GM23248 (cell line): ENCODE measurements at regions not wholly inside any gene's neighbourhood (a gene's known extent, or its start where the extent isn't known, plus 50 kb on each side); places are given as distances from the start of the nearest gene placed in this dataset.

Experiments used
- DNase-seq: peaks from one replicate; pipeline ENCODE4 v3.0.0-alpha.2; 2015
- H2AFZ ChIP-seq: fragments of 200-600 bp; sonication (generic); 2 replicates; pipeline ENCODE4 v1.6.1; 2016; ENCODE audit warnings: antibody characterized with exemption
- H3F3A ChIP-seq: fragments of 200-600 bp; sonication (generic); 2 replicates; pipeline ENCODE4 v1.6.1; 2016; ENCODE audit warnings: mild to moderate bottlenecking, antibody characterized with exemption, mixed run types; ENCODE audit not compliant: insufficient read depth
- H3K27ac ChIP-seq: fragments of 200-600 bp; sonication (generic); 2 replicates; pipeline ENCODE4 v1.5.1; 2016; ENCODE audit warnings: mild to moderate bottlenecking
- H3K27me3 ChIP-seq: fragments of 200-600 bp; sonication (generic); replicated peaks from 2 replicates; pipeline ENCODE4 v1.6.1; 2016; ENCODE audit warnings: mild to moderate bottlenecking; ENCODE audit not compliant: insufficient read depth
- H3K36me3 ChIP-seq: fragments of 200-600 bp; sonication (generic); 2 replicates; pipeline ENCODE4 v1.6.1; 2016; ENCODE audit warnings: low read depth, mild to moderate bottlenecking
- H3K4me1 ChIP-seq: fragments of 200-600 bp; sonication (generic); 2 replicates; pipeline ENCODE4 v1.6.1; 2016; ENCODE audit warnings: mild to moderate bottlenecking; ENCODE audit not compliant: insufficient read depth
- H3K4me2 ChIP-seq: fragments of 200-600 bp; sonication (generic); one replicate; pipeline ENCODE4 v1.6.1; 2016; ENCODE audit warnings: mild to moderate bottlenecking; ENCODE audit not compliant: unreplicated experiment
- H3K4me3 ChIP-seq: fragments of 200-600 bp; sonication (generic); 2 replicates; pipeline ENCODE4 v1.5.1; 2016; ENCODE audit warnings: mild to moderate bottlenecking
- H3K79me2 ChIP-seq: fragments of 200-600 bp; sonication (generic); 2 replicates; pipeline ENCODE4 v1.6.1; 2016; ENCODE audit warnings: mild to moderate bottlenecking; ENCODE audit not compliant: insufficient read depth
- H3K9ac ChIP-seq: fragments of 200-600 bp; sonication (generic); 2 replicates; pipeline ENCODE4 v1.6.1; 2016; ENCODE audit warnings: mild to moderate bottlenecking
- H3K9me2 ChIP-seq: fragments of 200-600 bp; sonication (generic); 2 replicates; pipeline ENCODE4 v1.6.1; 2016; ENCODE audit warnings: mixed run types, mild to moderate bottlenecking, moderate library complexity; ENCODE audit not compliant: insufficient read depth
- H3K9me3 ChIP-seq: fragments of 200-600 bp; sonication (generic); one replicate; pipeline ENCODE4 v1.6.1; 2017; ENCODE audit warnings: low read depth
- H4K20me1 ChIP-seq: fragments of 200-600 bp; sonication (generic); 2 replicates; pipeline ENCODE4 v1.6.0; 2016; ENCODE audit not compliant: insufficient read depth
- EZH2 ChIP-seq: fragments of 200-600 bp; sonication (generic); IDR thresholded peaks from 2 replicates; pipeline ENCODE4 v1.6.1; 2018; ENCODE audit warnings: antibody characterized with exemption, mild to moderate bottlenecking; ENCODE audit not compliant: insufficient read depth, poor library complexity, severe bottlenecking
- EZH2phosphoT487 ChIP-seq: fragments of 200-600 bp; sonication (generic); IDR thresholded peaks from 2 replicates; pipeline ENCODE4 v1.6.1; 2018; ENCODE audit warnings: antibody characterized with exemption, moderate library complexity, mild to moderate bottlenecking, low read depth; ENCODE audit not compliant: insufficient read depth
- WGBS, 2 experiments: methylation state at CpG; one replicate each; pipeline ENCODE4 v1.1.6; 2015 to 2017; ENCODE audit warnings: low lambda C conversion rate in 2 of 2, low coverage in 1 of 2; ENCODE audit errors: missing lambda C conversion rate in 2 of 2; 5-methylcytosine and 5-hydroxymethylcytosine counted together
- in situ Hi-C: fragments of 300-500 bp; cut with MboI; formaldehyde crosslinking; loops from 2 replicates; pipeline ENCODE4 v1.15.0; 2020

- no peaks in the 10 kb centered on the region for H3F3A ChIP-seq
- in situ Hi-C loops, result no loop called here
- no peaks in the 10 kb centered on the region for H3K9me3 ChIP-seq
- no peaks in the 10 kb centered on the region for H4K20me1 ChIP-seq
- no peaks in the 10 kb centered on the region for H3K9me2 ChIP-seq
- DNase-seq, result no peak
- H3K27me3 ChIP-seq, result no peaks in the 10 kb centered on the region; the same call in 1 of the 2 replicates
- WGBS, 2 experiments, result 43 to 55% methylated on average over 4 to 5 of the region's 5 CpGs
- H3K9ac ChIP-seq, result no peak overlapping the region
- no peak overlapping the region for H3K4me3 ChIP-seq
- no peak overlapping the region for H3K27ac ChIP-seq
- H3K4me2 ChIP-seq, result no peak overlapping the region
- H3K4me1 ChIP-seq, result no peaks in the 10 kb centered on the region
- no peaks in the 10 kb centered on the region for H3K79me2 ChIP-seq
- no peak overlapping the region for H2AFZ ChIP-seq
- H3K36me3 ChIP-seq, result no peaks in the 10 kb centered on the region
- TF ChIP-seq EZH2, result no peak
- TF ChIP-seq EZH2phosphoT487, result no peak
Measured at GRCh38 chr6:138036111-138036510, 71.1 kb downstream of the PERP start.

GRCh38 chr6:138037009-138037504, 70.2 kb downstream of the PERP start:
- TF ChIP-seq EZH2phosphoT487 (no peak), EZH2 (no peak)
- WGBS, 2 experiments, result 70 to 72% methylated on average over 4 of the region's 4 CpGs

GRCh38 chr6:138038142-138038870, 68.9 kb downstream of the PERP start:
- TF ChIP-seq EZH2, result no peak
- TF ChIP-seq EZH2phosphoT487, result no peak
- H3F3A ChIP-seq, result no peaks in the 10 kb centered on the region
- no peaks in the 10 kb centered on the region for H4K20me1 ChIP-seq
- no peak overlapping the region for H3K9ac ChIP-seq
- H3K4me1 ChIP-seq, result no peaks in the 10 kb centered on the region
- no peak overlapping the region for H3K4me3 ChIP-seq
- in situ Hi-C loops, result no loop called here
- H3K9me3 ChIP-seq, result no peaks in the 10 kb centered on the region
- H2AFZ ChIP-seq, result no peak overlapping the region
- DNase-seq, result no peak
- no peaks in the 10 kb centered on the region for H3K9me2 ChIP-seq
- H3K36me3 ChIP-seq, result no peaks in the 10 kb centered on the region
- no peak overlapping the region for H3K27ac ChIP-seq
- no peaks in the 10 kb centered on the region for H3K79me2 ChIP-seq
- no peak overlapping the region for H3K4me2 ChIP-seq
- 72 to 76% methylated on average over 7 of the region's 7 CpGs for WGBS, 2 experiments
- no peaks in the 10 kb centered on the region; the same call in 1 of the 2 replicates for H3K27me3 ChIP-seq

More at GRCh38 chr6:138037009-138037504, 70.2 kb downstream of the PERP start:
- H3K9me3 ChIP-seq, result no peaks in the 10 kb centered on the region
- H3K79me2 ChIP-seq, result no peaks in the 10 kb centered on the region
- H3K4me2 ChIP-seq, result no peak overlapping the region
- H3K36me3 ChIP-seq, result no peaks in the 10 kb centered on the region
- no peak overlapping the region for H2AFZ ChIP-seq
- H3K4me1 ChIP-seq, result no peaks in the 10 kb centered on the region
- no peaks in the 10 kb centered on the region; the same call in 1 of the 2 replicates for H3K27me3 ChIP-seq
- H3K9me2 ChIP-seq, result no peaks in the 10 kb centered on the region
- no peak overlapping the region for H3K27ac ChIP-seq
- H3K4me3 ChIP-seq, result no peak overlapping the region
- DNase-seq, result peak; percentile 13
- in situ Hi-C loops, result no loop called here
- H3F3A ChIP-seq, result no peaks in the 10 kb centered on the region
- no peak overlapping the region for H3K9ac ChIP-seq
- no peaks in the 10 kb centered on the region for H4K20me1 ChIP-seq
